ENCODE measurements at regions not wholly inside any gene's neighbourhood (a gene's known extent, or its start where the extent isn't known, plus 50 kb on each side); places are given as distances from the start of the nearest gene placed in this dataset.
A peak's percentile ranks its signal among the peaks of the same experiment; 100 is the strongest.
"Not testable (repeated sequence)": the region's sequence is repeated elsewhere in the genome, so short reads cannot be mapped to it uniquely, and the experiment has no call there.

DNA sequence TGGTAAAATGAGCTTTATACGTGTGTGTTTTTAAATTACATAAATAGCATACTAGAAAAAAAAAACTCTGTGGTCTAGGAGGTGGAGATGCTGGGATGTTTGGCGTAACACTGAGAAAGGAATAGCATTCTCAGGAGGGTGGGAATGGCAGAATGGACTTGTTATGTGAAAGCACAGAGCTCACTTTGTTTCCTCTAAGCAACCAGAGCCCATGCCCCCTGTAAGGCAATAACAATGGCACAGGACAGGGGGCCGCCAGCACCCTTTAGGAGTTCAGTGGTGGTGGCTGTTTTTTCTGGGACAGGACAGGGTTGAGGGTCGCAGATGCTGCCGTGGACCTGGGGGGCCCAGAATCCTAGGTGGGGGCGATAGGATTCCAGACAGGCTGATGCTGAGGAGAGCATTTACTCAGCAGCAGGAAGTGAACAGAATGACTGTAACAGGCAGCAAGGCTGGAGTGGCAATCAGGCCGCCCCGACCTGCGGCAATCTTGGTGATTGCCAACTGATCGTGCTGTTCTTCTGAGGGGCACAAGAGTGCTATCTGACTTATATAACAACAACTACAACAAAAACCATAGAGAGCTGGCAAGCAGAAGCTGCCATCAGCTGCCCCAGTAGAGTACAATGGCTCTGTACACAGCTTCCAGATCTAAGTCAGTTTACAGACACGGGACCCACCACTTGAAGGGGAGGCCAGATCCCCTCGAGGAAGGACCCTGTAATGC lies 160.4 kb downstream of the UACA start:
- DNase-seq, result no peak

DNA sequence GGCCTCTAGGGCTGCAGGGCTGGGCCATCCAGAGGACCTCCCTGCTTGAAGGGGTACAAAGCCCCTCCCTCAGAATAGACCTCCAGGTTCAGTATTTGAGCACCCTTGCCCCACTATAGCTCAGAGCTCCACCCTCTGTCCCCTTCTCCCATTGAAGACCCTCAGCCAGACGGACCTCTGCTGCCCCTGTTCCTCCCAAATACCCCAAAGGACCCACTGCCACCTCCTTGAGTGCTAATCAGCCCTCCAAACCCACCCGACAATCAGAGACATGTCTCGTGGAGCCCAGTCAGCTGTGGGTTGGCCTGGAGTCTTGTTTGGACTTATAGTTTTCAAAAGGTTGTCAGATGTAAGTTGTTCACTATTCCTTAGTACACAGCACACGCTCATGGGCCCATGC lies 161.1 kb downstream of the UACA start:
- no peak for DNase-seq

DNA sequence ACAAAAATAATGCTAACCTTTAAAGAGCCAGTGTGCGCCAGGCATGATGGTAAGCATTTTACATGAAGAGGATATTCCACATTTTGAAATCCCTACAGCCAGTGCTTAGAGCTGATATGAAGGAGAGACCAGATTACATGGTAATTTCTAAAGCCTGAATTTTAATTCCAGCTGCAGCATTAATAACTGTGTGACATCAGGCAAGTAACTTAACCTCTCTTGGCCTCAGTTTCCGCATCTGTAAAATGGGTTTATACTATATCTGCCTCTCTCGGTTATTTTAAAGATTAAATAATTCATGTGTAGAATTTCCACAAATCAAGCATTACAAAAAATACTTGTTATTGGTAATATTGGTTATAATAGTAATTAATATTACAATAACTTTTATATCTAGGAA lies 165.4 kb downstream of the UACA start:
- no peak for DNase-seq

DNA sequence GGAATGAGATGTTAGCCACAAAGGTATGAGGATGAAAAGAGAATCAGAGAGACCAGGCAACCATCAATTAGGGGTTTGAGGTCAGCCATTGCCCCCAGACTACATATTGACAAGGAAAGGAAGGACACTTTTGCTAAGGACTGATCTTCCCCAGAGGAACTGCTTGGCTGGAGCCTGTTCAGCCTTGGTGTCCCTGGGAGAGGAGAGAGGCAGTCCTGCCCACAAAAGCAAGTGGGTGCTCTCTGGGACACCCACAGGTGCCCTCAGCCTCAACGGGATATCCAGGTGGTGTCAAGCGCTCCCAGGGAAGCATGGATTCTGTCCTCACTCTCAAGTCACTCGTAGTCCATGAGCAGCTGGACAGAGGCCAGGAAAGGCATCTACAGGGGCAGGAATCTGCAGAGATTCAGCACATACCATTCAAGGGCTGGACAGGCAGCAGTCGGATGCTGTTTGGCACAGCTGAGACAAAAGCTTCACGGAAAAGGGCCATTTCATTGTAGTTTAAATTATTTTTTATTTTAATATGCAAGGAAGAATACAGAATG lies 166.2 kb downstream of the UACA start:
- DNase-seq, result no peak

DNA sequence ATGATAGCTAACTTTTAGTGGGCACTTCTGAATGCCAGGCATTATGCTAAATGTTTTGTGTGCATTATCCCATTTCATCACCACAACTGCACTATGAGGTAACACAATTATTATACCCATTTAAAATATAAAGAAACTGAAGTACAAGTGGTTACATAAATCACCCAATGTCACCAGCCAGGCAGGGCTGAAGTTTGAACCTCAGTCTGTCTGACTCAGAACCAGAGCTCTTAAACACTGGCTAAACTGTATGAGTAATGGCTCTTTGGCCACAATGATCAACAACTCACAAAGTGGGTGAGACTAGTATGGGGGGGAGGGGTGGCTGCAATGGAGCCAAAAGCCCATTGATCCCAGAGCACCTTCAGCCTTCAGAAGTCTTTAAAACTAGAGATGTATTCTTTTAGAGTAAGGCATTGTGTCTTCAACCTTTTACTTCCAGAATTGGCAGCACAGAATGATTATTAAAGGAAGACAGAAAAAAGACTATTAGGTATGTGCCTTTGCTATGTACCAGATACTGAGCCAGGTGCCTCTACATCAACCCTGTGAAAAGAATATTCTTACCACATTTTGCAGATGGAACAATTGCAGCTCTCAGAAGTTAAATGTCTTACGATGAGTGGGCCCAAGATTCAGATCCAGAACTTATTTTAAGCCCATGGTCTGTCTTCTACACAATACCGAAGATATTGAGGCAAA lies 166.9 kb downstream of the UACA start:
- peak; percentile 90 for DNase-seq

DNA sequence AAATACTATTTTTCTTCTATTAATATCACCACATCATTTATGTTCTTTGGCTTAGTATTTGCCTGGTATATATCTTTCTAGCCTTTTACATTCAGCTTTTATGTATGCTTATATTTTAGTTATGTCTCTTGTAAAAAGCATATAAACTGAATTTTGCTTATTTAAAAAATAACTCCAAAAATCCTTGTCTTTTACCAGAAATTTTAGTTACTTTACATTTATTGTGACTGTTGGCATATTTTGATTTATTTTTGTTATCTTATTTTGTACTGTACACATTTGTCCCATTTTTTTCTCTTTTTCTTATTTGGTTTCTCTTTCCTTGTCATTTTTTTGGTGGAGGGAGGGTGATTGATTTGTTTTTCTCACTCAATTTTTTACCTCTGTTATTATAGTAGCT lies 169.6 kb downstream of the UACA start:
- no peak for DNase-seq

DNA sequence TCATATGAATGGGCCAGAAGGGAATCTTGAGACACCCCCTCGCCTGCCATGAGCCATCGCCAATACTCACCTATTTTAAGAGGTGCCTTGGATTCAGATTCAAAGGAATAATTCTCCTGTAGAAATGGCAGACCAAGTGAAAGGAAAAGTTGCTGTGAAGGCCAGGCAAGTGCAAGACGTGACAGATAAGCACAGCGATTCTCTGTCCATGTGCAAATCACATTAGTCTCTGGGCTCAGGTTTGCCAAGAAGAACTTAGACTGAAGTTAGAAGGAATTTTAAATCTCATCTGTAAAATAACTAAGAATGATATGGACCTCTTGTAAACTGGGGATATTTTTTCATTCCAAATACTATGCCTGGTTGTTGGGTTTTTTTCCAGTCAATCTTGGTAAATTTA lies 173.6 kb downstream of the UACA start:
- DNase-seq, result no peak

DNA sequence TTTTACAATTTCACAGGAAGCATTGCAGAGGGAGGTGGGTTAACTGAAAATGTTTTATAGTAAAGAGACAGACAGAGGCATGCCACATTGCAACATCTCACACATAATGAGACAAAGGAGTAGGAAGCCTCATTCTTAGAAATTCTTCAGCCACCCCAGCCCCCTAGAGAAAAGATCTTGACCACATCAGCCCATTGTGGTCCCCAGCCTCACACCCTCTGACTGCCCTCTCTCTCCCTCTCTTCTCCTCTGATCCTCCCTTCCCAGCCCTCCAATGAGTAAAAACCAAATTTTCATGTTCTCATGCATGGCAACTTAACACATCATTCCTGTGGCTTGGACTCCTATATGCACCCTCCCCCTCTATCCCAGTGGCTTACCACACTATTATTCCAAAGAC lies 174.1 kb downstream of the UACA start:
- no peak for DNase-seq

DNA sequence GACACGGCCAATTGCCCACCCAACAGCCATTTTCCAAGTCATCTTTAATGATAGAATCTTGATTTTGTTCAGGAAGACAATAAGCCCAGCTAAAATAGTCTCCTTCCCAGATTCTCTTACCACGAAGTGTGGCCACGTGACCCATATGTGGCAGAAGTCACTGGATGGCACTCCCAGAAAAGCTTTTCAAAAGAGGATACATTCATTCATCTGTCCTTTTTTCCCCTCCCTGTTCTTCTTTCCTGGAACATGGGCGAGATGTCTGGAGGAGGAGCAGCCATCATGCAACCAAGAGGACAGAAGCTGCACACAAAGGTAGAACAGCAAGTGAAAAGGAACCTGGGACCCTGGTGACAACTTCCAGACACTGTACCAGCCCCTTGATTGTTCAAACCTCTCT lies 174.7 kb downstream of the UACA start:
- DNase-seq, result no peak

DNA sequence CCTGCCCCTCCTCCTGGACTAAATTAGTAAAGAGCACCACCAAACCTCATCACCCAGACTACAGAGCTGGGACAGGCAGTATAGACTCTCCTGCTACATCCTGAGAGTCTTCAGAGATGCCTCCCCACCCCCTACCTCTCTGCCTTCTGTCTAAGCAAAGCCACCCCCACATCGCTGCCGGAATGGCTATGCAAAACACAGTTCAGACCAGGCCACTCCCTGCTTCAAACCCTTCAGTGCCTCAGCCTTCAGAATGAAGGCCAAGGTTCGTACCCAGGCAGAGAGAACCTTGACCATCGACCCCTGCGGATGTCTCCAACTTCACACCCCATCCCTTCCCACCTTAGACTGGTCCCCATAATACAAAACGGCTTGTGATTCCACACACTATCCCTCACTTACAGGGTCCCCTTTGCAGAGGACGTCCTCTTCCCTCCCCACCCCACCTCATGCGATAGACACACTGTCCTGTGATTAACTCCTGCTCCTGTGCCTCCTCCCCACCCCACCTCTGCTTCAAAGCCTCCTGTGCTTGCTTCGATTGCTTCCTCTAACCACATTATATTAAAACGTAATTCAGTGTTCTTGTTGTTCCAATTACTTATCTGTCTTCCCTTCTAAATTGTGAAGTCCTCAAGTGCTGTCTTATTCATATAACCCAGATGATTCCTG lies 175.3 kb downstream of the UACA start:
- DNase-seq, result no peak

DNA sequence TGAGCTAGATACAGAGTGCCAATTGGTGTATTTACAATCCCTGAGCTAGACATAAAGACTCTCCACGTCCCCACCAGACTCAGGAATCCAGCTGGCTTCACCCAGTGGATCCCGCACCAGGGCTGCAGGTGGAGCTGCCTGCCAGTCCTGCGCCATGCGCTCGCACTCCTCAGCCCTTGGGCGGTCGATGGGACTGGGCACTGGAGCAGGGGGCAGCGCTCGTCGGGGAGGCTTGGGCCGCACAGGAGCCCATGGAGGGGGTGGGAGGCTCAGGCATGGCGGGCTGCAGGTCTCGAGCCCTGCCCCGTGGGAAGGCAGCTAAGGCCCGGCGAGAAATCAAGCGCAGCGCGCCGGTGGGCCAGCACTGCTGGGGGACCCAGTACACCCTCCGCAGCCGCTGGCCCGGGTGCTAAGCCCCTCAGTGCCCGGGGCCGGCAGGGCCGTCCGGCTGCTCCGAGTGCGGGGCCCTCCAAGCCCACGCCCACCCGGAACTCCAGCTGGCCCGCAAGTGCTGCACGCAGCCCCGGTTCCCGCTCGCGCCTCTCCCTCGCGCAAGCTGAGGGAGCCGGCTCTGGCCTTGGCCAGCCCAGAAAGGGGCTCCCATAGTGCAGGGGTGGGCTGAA lies 176.2 kb downstream of the UACA start:
- not testable (repeated sequence) for DNase-seq

DNA sequence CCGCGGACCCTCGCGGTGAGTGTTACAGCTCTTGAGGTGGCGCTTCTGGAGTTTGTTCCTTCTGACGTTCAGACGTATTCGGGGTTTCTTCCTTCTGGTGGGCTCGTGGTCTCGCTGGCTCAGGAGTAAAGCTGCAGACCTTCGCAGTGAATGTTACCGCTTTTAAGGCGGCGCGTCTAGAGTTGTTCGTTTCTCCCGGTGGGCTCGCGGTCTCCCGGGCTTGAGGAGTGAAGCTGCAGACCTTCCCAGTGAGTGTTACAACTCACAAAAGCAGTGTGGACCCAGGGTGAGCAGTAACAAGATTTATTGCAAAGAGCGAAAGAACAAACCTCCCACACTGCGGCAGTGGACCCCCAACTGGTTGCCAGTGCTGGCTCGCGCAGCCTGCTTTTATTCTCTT lies 177.1 kb downstream of the UACA start:
- DNase-seq, result no peak

DNA sequence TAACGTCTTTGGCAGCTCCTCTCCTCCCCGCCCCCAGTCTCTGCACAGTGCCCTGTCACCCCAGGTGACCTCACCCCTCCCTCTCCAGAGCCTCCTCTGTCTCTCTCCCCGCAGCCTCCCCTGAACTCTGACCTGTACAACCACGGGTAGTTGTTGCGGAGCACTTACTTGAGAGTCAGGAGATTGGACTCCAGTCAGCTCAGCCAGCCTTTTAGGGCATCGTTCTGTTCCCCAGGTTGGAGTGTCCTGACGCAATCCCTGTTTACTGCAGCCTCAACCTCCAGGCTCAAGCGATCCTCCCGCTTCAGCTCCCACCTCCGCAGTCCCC lies 177.7 kb downstream of the UACA start:
- DNase-seq, result no peak

DNA sequence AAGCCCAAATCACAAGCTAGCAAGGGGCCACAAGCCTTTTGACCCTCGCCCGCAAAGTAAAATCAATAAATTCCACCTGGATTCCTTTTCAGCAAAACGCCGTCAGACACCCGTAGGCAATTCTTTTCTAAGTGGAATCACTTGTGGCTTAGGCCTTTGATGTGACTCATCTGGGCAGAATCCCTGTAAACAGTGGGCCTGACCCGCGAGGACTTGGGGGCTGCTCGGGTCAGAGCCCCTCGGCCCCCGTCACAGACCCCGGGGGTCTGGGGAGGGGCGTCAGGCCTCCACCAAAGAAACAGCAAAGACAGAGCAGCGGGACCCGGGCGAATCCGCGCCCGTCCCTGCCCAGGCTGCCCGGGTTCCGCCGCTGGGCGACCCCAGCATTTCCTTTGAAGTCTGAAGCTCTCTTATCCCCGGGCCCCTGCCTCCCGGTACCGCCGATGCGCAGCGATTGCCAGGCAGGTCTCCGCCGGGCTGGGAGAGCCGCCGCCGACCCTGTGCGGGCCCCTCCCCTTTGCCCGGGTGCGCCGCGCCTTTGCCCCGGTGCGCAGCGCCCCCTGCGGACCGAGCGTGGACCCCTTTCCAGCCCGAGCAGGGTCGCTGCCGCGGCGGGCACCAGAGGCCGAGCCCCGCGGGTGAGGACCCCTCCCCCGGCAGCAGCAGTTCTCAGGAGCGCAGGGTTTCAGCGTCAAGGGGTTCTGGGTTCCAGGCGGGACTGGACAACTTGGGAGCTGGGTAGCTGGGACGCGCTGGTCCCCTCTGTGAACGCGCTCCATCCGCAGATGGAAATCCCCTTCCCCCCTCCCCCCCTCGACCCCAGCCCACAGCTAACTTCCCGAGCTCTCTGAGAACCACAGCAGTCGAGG lies 178.3 kb downstream of the UACA start:
- no peak for DNase-seq

DNA sequence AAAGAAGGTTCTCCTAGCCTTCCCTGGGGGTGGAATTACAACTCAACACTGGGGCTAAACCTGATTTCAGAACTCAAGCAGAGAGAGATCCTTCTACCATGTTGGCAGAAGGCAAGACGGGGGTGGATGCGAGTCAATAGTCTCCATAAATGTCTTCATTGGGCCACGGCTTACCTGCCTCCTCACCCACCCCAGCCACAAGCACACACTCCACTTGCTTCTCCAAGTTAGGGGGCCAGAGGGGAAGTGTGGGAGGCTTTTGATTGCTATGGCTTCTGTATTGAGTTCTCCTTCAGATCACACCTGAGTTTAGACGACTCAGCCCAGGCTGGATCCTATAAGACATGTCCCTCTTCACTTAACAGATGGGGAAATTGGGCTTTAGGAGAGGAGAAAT lies 178.9 kb downstream of the UACA start:
- no peak for DNase-seq

DNA sequence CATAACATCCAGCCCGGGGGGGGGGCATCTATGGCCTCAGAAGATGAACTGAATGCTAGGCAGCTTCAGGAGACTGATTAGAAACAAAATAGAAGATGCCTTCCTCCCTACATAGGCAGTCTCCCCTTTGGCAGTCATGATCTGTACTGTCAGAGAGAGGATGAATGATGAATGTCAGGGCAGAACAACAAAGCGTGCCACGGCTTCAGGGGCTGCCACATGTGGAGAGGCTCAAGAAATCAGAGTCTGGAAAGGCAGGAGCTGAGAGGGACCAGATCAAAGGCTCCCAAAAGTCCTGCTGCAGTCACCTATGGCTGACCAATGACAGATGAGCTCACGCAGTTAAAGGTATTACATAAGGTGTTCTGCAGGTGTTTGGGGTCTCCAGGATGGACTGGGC lies 180.4 kb downstream of the UACA start:
- DNase-seq, result no peak

DNA sequence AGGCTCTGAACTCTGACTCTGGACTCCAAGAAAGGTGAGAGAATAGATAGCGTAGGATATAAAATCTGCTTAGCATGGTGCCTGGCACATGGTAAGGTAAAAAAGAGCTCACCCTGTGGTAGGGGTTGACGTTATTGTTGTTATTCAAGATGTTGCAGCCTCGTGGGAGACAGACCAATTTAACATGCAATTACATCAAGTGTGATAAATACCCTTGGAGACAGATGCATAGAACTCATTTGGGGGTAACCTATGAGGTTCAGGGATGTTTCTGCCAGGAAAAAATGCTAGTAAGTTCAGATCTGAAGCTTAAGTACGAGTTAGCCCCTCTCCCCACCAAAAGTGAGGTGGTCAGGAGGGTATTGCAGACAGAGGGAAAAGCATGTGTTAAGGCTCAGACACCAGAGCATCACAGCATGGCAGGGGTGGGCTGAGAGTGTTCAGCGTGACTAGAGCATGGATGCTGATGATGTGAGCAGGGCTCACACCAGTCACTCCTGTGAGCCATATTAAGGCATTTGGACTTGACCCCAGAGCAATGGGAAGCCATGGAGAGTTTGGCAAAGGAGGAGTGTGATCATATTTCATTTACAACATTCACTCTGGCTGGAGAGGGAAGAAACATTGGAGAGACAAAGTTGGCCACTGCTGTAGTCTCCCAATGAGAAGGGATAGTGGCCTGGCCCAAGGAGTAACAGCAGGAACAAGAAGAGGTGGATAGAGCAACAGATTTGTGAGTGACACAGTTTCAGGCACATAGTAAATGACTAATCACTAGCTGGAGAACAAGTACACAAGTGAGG lies 181.0 kb downstream of the UACA start:
- peak; percentile 51 for DNase-seq

DNA sequence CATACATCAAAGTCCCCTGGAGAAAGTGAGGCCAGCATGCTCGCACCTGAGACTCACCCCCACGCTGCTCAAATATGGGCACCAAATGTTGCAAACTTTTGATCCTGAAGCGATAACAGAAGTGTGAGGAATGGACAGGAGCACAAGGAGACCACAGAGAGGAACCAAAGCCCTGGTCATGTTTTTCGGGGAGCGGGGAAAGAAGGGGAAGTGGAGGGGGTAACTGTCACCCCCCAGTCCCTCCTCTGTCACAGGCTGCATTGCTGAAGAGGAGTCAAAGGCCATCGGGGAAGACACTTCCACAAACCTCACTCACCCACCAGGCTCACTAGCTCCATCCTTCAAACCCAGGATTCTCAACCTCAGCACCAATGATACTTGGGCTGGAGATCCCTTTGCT lies 182.4 kb downstream of the UACA start:
- no peak for DNase-seq

DNA sequence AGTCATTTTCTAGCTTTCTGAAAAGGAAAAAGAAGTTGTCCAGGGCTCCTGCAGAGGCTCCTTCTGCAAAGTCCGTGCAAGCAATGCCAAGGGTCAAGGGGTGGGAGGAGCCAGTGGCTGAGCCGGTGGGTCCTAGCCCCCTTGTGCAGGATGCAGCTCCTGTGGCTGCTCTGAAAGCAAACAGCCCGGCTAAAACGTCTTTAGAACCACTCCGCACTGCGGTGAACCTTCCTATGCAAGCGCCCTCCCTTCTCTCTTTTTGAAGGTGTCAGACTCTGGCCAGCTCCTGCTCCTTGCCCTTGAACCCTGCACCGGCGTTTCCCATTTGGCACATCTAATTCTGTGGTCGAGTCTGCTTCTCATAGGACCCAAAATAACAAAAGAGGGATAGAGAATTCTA lies 183.1 kb downstream of the UACA start:
- no peak for DNase-seq

DNA sequence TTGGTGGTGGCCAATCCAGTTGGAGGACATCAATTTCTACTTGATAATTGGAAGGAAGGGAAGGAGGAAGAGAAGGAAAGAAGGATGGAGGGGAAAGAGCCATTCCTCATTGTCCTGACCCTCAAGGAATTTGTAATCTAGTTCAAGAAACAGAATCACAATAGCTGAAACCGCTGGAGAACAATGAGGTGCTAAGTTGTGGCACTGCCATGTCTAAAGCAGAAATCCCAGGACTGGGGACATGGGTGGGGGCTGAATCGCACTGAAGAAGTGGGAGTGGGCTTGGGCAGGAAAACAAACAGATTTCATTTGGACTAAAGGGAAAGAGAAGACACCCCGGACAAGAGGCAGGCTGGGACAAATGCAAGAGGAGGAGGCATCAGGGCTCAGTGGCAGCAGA lies 183.6 kb downstream of the UACA start:
- no peak for DNase-seq

DNA sequence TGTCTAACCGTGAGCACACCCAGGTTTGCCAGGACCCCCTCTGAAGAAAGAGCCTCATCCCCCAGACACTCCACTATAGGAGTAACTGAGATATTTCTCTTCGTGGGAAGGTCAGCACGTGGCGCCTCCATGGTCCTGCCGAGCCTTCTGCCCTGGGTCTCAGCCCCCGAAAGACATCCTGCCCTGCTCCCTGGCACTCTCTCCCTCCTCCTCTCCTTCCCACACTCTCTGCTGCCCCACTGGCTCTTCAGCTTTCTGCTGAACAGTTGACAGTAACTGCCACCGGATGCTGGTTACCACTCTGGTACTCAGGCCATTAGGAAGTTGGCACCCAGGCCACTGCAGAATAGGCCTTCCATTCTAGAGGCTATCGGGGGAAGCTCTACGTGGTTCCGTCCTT lies 185.2 kb downstream of the UACA start:
- DNase-seq, result no peak

DNA sequence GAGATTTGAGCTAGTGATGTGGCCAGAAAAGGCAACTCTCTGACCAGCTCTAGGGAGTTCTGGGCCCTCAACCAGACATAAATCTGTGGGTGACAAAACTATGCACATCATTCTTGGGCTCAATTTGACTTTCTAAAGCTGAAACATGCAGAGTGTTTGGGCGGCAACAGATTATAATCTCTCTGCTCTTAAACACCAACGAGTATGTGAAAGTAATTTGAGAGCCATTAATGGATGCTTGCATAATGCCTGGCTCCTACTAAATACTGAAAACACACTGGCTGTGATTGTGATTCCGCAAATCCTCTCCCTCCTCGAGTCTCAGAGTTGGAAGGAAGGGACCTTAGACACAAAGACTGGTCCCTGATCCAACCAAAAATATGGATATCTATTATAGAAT lies 186.7 kb downstream of the UACA start:
- DNase-seq, result no peak

Data from HCEC 1CT (cell line).